ENCODE measurements at regions not wholly inside any gene's neighbourhood (a gene's known extent, or its start where the extent isn't known, plus 50 kb on each side); places are given as distances from the start of the nearest gene placed in this dataset.

- H3K9me2 ChIP-seq (replicated peaks; ENCODE audit: insufficient read depth, low read length): no peaks in the 10 kb centered on the region
- H3K27me3 ChIP-seq (replicated peaks; ENCODE audit: insufficient read depth, low read length): no peaks in the 10 kb centered on the region
- no peak overlapping the region for H3K27ac ChIP-seq (ENCODE audit: low read length)
- no peak for TF ChIP-seq CTCF (IDR thresholded peaks at IDR 0.05; ENCODE audit: low read length)
- no peak for TF ChIP-seq EZH2 (optimal IDR thresholded peaks at IDR 0.05; ENCODE audit: low read depth, low read length)
- TF ChIP-seq EZH2phosphoT487 (IDR thresholded peaks at IDR 0.05; ENCODE audit: low read length): no peak
- H3K9me3 ChIP-seq (replicated peaks; ENCODE audit: insufficient read depth, low read length): no peaks in the 10 kb centered on the region
- H3K79me2 ChIP-seq (ENCODE audit: low read length): no peaks in the 10 kb centered on the region
- no peaks in the 10 kb centered on the region for H3K36me3 ChIP-seq (replicated peaks; ENCODE audit: insufficient read depth, low read length)
- no peaks in the 10 kb centered on the region for H3F3A ChIP-seq (ENCODE audit: insufficient read depth, low read length)
- no peak for DNase-seq
- H3K9ac ChIP-seq (ENCODE audit: low read length): no peak overlapping the region
- no peaks in the 10 kb centered on the region for H4K20me1 ChIP-seq (ENCODE audit: insufficient read depth, low read length)
- H3K4me3 ChIP-seq (ENCODE audit: low read length): no peak overlapping the region
- no peak overlapping the region for H3K4me2 ChIP-seq (ENCODE audit: low read depth, low read length)
- no peaks in the 10 kb centered on the region for H3K4me1 ChIP-seq (ENCODE audit: low read length)
- H2AFZ ChIP-seq (ENCODE audit: low read length): no peak overlapping the region
These were observed 538.8 kb downstream of the SOCS6 start for GRCh38 chr18:70827632-70828031.

- peak overlapping the region; percentile 11; the same call in 1 of the 2 replicates for H3K27ac ChIP-seq (ENCODE audit: low read length)
- no peaks in the 10 kb centered on the region for H3K36me3 ChIP-seq (replicated peaks; ENCODE audit: insufficient read depth, low read length)
- peak; percentile 54 for DNase-seq
- H3F3A ChIP-seq (ENCODE audit: insufficient read depth, low read length): no peaks in the 10 kb centered on the region
- no peak overlapping the region for H2AFZ ChIP-seq (ENCODE audit: low read length)
- H4K20me1 ChIP-seq (ENCODE audit: insufficient read depth, low read length): no peaks in the 10 kb centered on the region
- no peaks in the 10 kb centered on the region for H3K27me3 ChIP-seq (replicated peaks; ENCODE audit: insufficient read depth, low read length)
- no peak overlapping the region for H3K4me3 ChIP-seq (ENCODE audit: low read length)
- no peaks in the 10 kb centered on the region for H3K4me1 ChIP-seq (ENCODE audit: low read length)
- H3K9me3 ChIP-seq (replicated peaks; ENCODE audit: insufficient read depth, low read length): no peaks in the 10 kb centered on the region
- no peak overlapping the region for H3K4me2 ChIP-seq (ENCODE audit: low read depth, low read length)
- no peaks in the 10 kb centered on the region for H3K9me2 ChIP-seq (replicated peaks; ENCODE audit: insufficient read depth, low read length)
- H3K79me2 ChIP-seq (ENCODE audit: low read length): no peaks in the 10 kb centered on the region
- TF ChIP-seq EZH2 (optimal IDR thresholded peaks at IDR 0.05; ENCODE audit: low read depth, low read length) (no peak), CTCF (IDR thresholded peaks at IDR 0.05; ENCODE audit: low read length) (no peak), EZH2phosphoT487 (IDR thresholded peaks at IDR 0.05; ENCODE audit: low read length) (no peak)
- no peak overlapping the region for H3K9ac ChIP-seq (ENCODE audit: low read length)
These were observed 537.7 kb downstream of the SOCS6 start for GRCh38 chr18:70826571-70826970.

GRCh38 chr18:70822691-70823090 is 533.8 kb downstream of the SOCS6 start:
- Histone ChIP-seq H3K79me2 (ENCODE audit: low read length) (no peaks in the 10 kb centered on the region), H3K4me1 (ENCODE audit: low read length) (peaks cover 7% of the 10 kb centered on the region), H3K9me2 (replicated peaks; ENCODE audit: insufficient read depth, low read length) (no peaks in the 10 kb centered on the region), H3K36me3 (replicated peaks; ENCODE audit: insufficient read depth, low read length) (no peaks in the 10 kb centered on the region), H3K27me3 (replicated peaks; ENCODE audit: insufficient read depth, low read length) (no peaks in the 10 kb centered on the region), H3K4me3 (ENCODE audit: low read length) (no peak overlapping the region), H3F3A (ENCODE audit: insufficient read depth, low read length) (peaks cover 5% of the 10 kb centered on the region; the same call in 1 of the 2 replicates), H3K9ac (ENCODE audit: low read length) (no peak overlapping the region), H2AFZ (ENCODE audit: low read length) (no peak overlapping the region), H3K27ac (ENCODE audit: low read length) (no peak overlapping the region), H3K9me3 (replicated peaks; ENCODE audit: insufficient read depth, low read length) (no peaks in the 10 kb centered on the region), H4K20me1 (ENCODE audit: insufficient read depth, low read length) (no peaks in the 10 kb centered on the region), H3K4me2 (ENCODE audit: low read depth, low read length) (no peak overlapping the region)
- TF ChIP-seq CTCF (IDR thresholded peaks at IDR 0.05; ENCODE audit: low read length): no peak
- TF ChIP-seq EZH2phosphoT487 (IDR thresholded peaks at IDR 0.05; ENCODE audit: low read length): no peak
- TF ChIP-seq EZH2 (optimal IDR thresholded peaks at IDR 0.05; ENCODE audit: low read depth, low read length): no peak
- peak; percentile 40 for DNase-seq
